Activated B cell treated with CpG ODN at 0.5 μM for 24 hours (primary cell): ENCODE measurements at regions not wholly inside any gene's neighbourhood (a gene's known extent, or its start where the extent isn't known, plus 50 kb on each side); places are given as distances from the start of the nearest gene placed in this dataset.

Experiments
- ATAC-seq: fragments of 200-7000 bp; cut with Tn5 transposase; one replicate; pipeline ENCODE4 v1.10.0; 2021; ENCODE audit warnings: low read depth, mild to moderate bottlenecking, moderate library complexity
- CTCF ChIA-PET: fragments of 350-600 bp; sonication (Branson Sonifier 250); formaldehyde crosslinking; loops from one replicate; lab custom pipeline; 2021; ENCODE audit warnings: antibody characterized with exemption; lab: Charles Lee
- POLR2A ChIA-PET: fragments of 350-600 bp; sonication (Branson Sonifier 250); formaldehyde crosslinking; loops from one replicate; lab custom pipeline; 2021; ENCODE audit warnings: antibody characterized with exemption; lab: Charles Lee
- DNase-seq: peaks from one replicate; pipeline ENCODE4 v3.0.0; 2022
- H3K27ac Mint-ChIP-seq: one replicate; pipeline ENCODE4 v1.8.0; 2020; ENCODE audit warnings: mixed read lengths
- H3K27me3 Mint-ChIP-seq: one replicate; pipeline ENCODE4 v1.8.0; 2021; ENCODE audit warnings: mixed read lengths
- H3K36me3 Mint-ChIP-seq: one replicate; pipeline ENCODE4 v1.8.0; 2021; ENCODE audit warnings: low read depth, mixed read lengths
- H3K4me1 Mint-ChIP-seq: one replicate; pipeline ENCODE4 v1.8.0; 2021; ENCODE audit warnings: mixed read lengths
- H3K4me3 Mint-ChIP-seq: one replicate; pipeline ENCODE4 v1.8.0; 2020; ENCODE audit warnings: mild to moderate bottlenecking, mixed read lengths
- H3K9me3 Mint-ChIP-seq: one replicate; pipeline ENCODE4 v1.8.0; 2020; ENCODE audit warnings: mixed read lengths
- intact Hi-C: fragments of 100-400 bp; cut with micrococcal nuclease; formaldehyde crosslinking; loops from one replicate; pipeline ENCODE4 v1.15.1; 2024
- TF ChIP-seq, protein P1 (sequence below): fragments of 200-600 bp; IDR thresholded peaks from one replicate; pipeline ENCODE4 v1.8.0; 2022; ENCODE audit warnings: antibody characterized with exemption, mild to moderate bottlenecking

DNA sequence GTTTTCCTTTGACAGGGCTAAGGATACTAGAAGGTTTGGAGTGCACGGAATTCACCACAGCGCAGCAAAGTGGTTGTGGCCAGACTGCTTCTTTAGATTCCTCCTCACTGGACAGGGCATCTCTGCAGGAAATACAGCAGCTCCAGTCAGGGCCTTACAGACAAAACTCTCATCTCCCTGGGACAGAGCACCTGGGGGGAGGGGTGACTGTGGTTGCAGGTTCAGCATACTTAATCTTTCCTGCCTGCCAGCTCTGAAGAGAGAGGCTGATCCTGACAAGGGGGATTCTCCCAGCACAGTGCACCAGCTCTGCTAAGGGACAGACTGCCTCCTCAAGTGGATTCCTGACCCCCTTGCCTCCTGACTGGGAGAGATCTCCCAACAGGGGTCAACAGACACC is 1257.9 kb downstream of the NXPH1 start:
- POLR2A ChIA-PET: no interaction called here
- Mint-ChIP-seq H3K9me3 (peaks cover 14% of the 10 kb centered on the region), H3K36me3 (no peaks in the 10 kb centered on the region), H3K4me1 (no peaks in the 10 kb centered on the region), H3K4me3 (no peak overlapping the region), H3K27me3 (no peaks in the 10 kb centered on the region), H3K27ac (no peak overlapping the region)
- CTCF ChIA-PET: no interaction called here
- TF ChIP-seq, protein P1, sequence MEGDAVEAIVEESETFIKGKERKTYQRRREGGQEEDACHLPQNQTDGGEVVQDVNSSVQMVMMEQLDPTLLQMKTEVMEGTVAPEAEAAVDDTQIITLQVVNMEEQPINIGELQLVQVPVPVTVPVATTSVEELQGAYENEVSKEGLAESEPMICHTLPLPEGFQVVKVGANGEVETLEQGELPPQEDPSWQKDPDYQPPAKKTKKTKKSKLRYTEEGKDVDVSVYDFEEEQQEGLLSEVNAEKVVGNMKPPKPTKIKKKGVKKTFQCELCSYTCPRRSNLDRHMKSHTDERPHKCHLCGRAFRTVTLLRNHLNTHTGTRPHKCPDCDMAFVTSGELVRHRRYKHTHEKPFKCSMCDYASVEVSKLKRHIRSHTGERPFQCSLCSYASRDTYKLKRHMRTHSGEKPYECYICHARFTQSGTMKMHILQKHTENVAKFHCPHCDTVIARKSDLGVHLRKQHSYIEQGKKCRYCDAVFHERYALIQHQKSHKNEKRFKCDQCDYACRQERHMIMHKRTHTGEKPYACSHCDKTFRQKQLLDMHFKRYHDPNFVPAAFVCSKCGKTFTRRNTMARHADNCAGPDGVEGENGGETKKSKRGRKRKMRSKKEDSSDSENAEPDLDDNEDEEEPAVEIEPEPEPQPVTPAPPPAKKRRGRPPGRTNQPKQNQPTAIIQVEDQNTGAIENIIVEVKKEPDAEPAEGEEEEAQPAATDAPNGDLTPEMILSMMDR: no peak
- ATAC-seq (no peak), DNase-seq (no peak)
- intact Hi-C loops: no loop called here

DNA sequence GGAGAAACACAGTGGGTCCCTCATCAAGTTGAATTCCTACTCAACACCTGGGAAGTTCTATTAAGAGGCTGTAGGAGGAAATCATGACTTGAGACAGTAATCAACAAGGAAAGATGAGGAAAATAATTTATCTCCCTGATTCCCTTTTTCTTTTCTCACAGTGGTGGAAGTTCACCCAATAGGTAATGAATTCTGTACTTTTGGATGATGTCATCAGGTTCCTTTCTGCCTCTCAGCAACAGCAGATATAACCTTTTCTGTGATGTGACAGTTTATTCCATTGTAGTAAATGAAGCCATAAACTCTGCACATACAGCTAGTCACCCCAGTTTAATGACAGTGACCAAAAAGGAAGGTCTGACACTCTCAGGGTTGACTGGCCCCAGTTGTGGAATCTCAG is 1265.0 kb downstream of the NXPH1 start:
- Mint-ChIP-seq H3K27me3 (no peaks in the 10 kb centered on the region), H3K36me3 (no peaks in the 10 kb centered on the region), H3K4me3 (no peak overlapping the region), H3K4me1 (no peaks in the 10 kb centered on the region), H3K9me3 (peaks cover 10% of the 10 kb centered on the region), H3K27ac (no peak overlapping the region)
- intact Hi-C loops: no loop called here
- ChIA-PET POLR2A (no interaction called here), CTCF (no interaction called here)
- no peak for DNase-seq
- TF ChIP-seq, protein P1: no peak
- ATAC-seq: no peak

DNA sequence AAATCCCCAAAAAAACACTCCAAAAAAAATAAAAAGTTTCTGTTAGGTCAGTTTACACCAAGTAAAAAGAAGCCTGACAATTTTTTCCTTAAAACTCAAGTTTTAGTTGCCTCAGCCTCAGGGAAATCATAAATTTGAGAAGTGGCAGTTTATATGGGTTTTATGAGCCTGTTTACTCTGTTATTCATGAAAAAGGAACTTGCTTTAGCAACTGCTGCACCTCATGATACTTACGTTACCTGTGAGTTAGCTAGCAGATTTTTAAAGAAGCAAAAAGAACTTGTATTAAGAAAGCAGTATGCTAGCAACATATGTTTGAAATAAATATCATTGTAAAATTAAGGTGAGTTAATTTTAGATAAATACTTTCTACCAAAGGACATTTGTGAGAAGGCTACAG is 1264.5 kb upstream of the PHF14 start:
- Mint-ChIP-seq H3K9me3 (no peaks in the 10 kb centered on the region), H3K27me3 (no peaks in the 10 kb centered on the region), H3K4me1 (no peaks in the 10 kb centered on the region), H3K27ac (no peak overlapping the region), H3K4me3 (no peak overlapping the region), H3K36me3 (no peaks in the 10 kb centered on the region)
- TF ChIP-seq, protein P1: no peak
- ChIA-PET CTCF (no interaction called here), POLR2A (no interaction called here)
- intact Hi-C loops: no loop called here
- DNase-seq (no peak), ATAC-seq (no peak)

DNA sequence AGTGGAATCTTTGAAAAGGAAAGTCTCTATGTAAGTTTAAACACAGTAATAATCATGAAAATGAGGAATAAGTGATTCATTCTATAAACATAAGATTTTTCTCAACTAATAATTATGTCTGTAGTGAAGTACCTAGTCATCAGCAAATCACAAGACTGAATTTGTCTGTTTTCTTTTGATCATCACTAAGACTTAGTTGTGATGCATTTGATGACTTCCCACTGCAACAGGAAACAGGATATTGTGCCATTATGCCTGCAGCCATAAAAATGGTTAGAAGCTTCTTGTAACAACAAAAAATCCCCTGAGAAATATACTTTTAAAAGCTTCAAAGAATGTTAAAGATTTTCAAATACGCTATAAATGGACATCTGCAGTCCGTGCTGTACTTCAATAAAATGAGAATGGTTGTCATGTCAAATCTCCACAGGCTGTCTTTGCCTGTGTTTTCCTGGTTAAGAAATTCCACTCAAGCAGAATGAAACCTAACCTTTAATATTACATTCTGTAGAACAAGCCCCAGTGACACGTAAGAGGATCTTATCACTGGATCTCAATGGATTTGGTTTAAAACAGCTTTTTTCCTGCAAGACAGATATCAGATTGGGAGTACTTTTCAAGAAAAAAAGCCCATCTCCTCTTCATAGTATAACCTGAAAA is 1262.3 kb upstream of the PHF14 start:
- Mint-ChIP-seq H3K4me1 (no peaks in the 10 kb centered on the region), H3K27ac (no peak overlapping the region), H3K27me3 (no peaks in the 10 kb centered on the region), H3K36me3 (no peaks in the 10 kb centered on the region), H3K4me3 (no peak overlapping the region), H3K9me3 (no peaks in the 10 kb centered on the region)
- DNase-seq (no peak), ATAC-seq (no peak)
- ChIA-PET CTCF (no interaction called here), POLR2A (no interaction called here)
- TF ChIP-seq, protein P1: no peak
- intact Hi-C loops: no loop called here

DNA sequence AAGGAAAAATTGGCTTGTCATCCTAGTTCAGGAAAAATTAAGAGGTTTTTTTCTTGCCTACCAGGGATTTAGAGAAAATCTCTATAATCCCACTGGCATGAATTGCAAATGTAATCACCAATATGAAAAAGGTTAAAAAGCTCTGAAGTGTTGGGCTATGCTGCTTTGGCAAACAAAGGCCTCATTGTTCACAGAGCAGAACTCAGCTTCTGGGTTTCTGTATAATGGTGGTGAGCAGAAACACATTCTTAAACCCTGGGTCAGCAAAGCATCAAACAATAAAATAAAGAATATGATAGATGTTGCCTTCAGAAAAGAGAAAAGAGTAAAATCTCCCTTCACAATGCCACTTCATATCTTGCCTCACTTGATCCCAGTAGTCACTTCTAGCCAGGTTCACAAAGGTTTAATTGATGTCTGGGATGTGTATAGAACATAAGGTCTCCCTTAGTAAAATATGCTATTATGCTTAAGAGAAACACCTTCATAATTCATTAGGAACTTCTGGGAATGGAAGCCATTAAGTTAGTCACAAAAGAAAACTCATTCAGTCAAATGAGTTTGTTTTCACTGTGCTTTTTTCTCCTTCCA is 1255.5 kb upstream of the PHF14 start:
- Mint-ChIP-seq H3K9me3 (no peaks in the 10 kb centered on the region), H3K4me3 (no peak overlapping the region), H3K36me3 (no peaks in the 10 kb centered on the region), H3K27me3 (no peaks in the 10 kb centered on the region), H3K27ac (no peak overlapping the region), H3K4me1 (no peaks in the 10 kb centered on the region)
- POLR2A ChIA-PET: no interaction called here
- DNase-seq: no peak
- no peak for ATAC-seq
- intact Hi-C loops: no loop called here
- CTCF ChIA-PET: no interaction called here
- TF ChIP-seq, protein P1: no peak
